Caco-2 (cell line): ENCODE measurements at regions not wholly inside any gene's neighbourhood (a gene's known extent, or its start where the extent isn't known, plus 50 kb on each side); places are given as distances from the start of the nearest gene placed in this dataset.

Experiments
- BruUV-seq: library from RNA; stranded (reverse); fragments of 400-500 nt; replicated peaks from 2 replicates; lab custom pipeline; 2021; lab: Mats Ljungman, UMichigan
- CTCF ChIA-PET: fragments of 300-600 bp; sonication (Branson Sonifier 250); formaldehyde crosslinking; loops from one replicate; lab custom pipeline; 2022; ENCODE audit warnings: antibody characterized with exemption; lab: Charles Lee
- POLR2A ChIA-PET: fragments of 300-600 bp; sonication (Branson Sonifier 250); formaldehyde crosslinking; loops from one replicate; lab custom pipeline; 2022; ENCODE audit warnings: antibody characterized with exemption; lab: Charles Lee
- DNase-seq, 2 experiments: peaks; one replicate each; pipeline versions ENCODE4 v3.0.0 to v3.0.0-alpha.2; 2020 to 2022
- H3K27me3 ChIP-seq: replicated peaks from 2 replicates; pipeline ENCODE4 v1.6.0; 2011; ENCODE audit warnings: low read length; ENCODE audit not compliant: control insufficient read depth, insufficient read depth
- H3K36me3 ChIP-seq: 2 replicates; pipeline ENCODE4 v1.5.1; 2011; ENCODE audit warnings: low read length; ENCODE audit not compliant: control insufficient read depth, insufficient read depth
- H3K4me1 ChIP-seq: fragments of 250-450 bp; sonication (Bioruptor Pico); 2 replicates; pipeline ENCODE4 v1.5.1; 2020; ENCODE audit warnings: mild to moderate bottlenecking
- H3K4me3 ChIP-seq: 2 replicates; pipeline ENCODE4 v1.5.1; 2011; ENCODE audit warnings: low read depth, mild to moderate bottlenecking, control low read depth, low read length
- H3K9me3 ChIP-seq: fragments of 250-450 bp; sonication (Bioruptor Pico); 2 replicates; pipeline ENCODE4 v1.5.1; 2020; ENCODE audit warnings: mild to moderate bottlenecking, moderate library complexity
- H3K27ac Mint-ChIP-seq: one replicate; pipeline ENCODE4 v1.8.0; 2022; ENCODE audit warnings: mixed read lengths; ENCODE audit not compliant: unreplicated experiment
- H3K27me3 Mint-ChIP-seq: one replicate; pipeline ENCODE4 v1.8.0; 2022; ENCODE audit warnings: mixed read lengths; ENCODE audit not compliant: insufficient read depth, unreplicated experiment
- H3K36me3 Mint-ChIP-seq: one replicate; pipeline ENCODE4 v1.8.0; 2022; ENCODE audit warnings: mild to moderate bottlenecking, mixed read lengths; ENCODE audit not compliant: insufficient read depth, unreplicated experiment
- H3K4me1 Mint-ChIP-seq: one replicate; pipeline ENCODE4 v1.8.0; 2022; ENCODE audit warnings: low read depth, mixed read lengths; ENCODE audit not compliant: unreplicated experiment
- H3K4me3 Mint-ChIP-seq: one replicate; pipeline ENCODE4 v1.8.0; 2022; ENCODE audit warnings: mild to moderate bottlenecking, moderate library complexity, mixed read lengths; ENCODE audit not compliant: unreplicated experiment
- H3K9me3 Mint-ChIP-seq: one replicate; pipeline ENCODE4 v1.8.0; 2022; ENCODE audit warnings: mixed read lengths; ENCODE audit not compliant: unreplicated experiment
- intact Hi-C: fragments of 100-400 bp; cut with micrococcal nuclease; formaldehyde crosslinking; loops from one replicate; pipeline ENCODE4 v1.10.0; 2022; ENCODE audit not compliant: unreplicated experiment
- TF ChIP-seq, protein P1 (sequence below), 2 experiments: fragments of 200-600 bp in 1 of 2; IDR thresholded peaks; 1 replicate in 1 of 2; 2 replicates in 1 of 2; pipeline versions ENCODE4 v1.5.1 to v1.8.0; 2011 to 2022; ENCODE audit warnings: antibody characterized with exemption in 1 of 2, control low read depth in 1 of 2, inconsistent platforms in 1 of 2, low read depth in 1 of 2, low read length in 1 of 2, mild to moderate bottlenecking in 1 of 2, moderate library complexity in 1 of 2; ENCODE audit not compliant: insufficient read depth in 1 of 2, severe bottlenecking in 1 of 2, unreplicated experiment in 1 of 2

DNA sequence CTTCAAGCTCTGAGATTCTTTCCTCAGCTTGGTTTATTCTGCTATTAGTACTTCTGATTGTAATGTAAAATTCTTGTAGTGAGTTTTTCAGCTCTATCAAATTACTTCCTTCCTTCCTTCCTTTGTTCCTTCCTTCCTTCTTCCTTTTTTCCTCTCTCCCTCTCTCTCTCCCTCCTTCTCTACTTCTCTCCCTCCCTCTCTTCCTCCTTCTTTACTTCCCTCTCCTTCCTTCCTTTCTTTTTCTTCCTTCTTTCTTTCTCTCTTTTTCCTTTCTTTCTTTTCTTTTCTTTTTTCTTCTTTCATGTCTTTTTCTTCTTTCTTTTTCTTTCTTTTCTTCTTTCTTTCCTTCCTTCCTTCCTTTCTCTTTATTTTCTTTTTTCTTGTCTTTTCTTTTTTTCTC is 565.2 kb upstream of the STXBP6 start:
- H3K27me3 ChIP-seq = no peaks in the 10 kb centered on the region
- no peaks in the 10 kb centered on the region for H3K4me1 Mint-ChIP-seq
- CTCF ChIA-PET = no interaction called here
- H3K36me3 Mint-ChIP-seq = no peaks in the 10 kb centered on the region
- H3K9me3 Mint-ChIP-seq = peaks cover 29% of the 10 kb centered on the region
- H3K27me3 Mint-ChIP-seq = no peaks in the 10 kb centered on the region
- TF ChIP-seq, protein P1, sequence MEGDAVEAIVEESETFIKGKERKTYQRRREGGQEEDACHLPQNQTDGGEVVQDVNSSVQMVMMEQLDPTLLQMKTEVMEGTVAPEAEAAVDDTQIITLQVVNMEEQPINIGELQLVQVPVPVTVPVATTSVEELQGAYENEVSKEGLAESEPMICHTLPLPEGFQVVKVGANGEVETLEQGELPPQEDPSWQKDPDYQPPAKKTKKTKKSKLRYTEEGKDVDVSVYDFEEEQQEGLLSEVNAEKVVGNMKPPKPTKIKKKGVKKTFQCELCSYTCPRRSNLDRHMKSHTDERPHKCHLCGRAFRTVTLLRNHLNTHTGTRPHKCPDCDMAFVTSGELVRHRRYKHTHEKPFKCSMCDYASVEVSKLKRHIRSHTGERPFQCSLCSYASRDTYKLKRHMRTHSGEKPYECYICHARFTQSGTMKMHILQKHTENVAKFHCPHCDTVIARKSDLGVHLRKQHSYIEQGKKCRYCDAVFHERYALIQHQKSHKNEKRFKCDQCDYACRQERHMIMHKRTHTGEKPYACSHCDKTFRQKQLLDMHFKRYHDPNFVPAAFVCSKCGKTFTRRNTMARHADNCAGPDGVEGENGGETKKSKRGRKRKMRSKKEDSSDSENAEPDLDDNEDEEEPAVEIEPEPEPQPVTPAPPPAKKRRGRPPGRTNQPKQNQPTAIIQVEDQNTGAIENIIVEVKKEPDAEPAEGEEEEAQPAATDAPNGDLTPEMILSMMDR (IDR thresholded peaks at IDR 0.05; ENCODE audit: insufficient read depth in 1 of 2, low read depth in 1 of 2, low read length in 1 of 2, severe bottlenecking in 1 of 2, unreplicated experiment in 1 of 2) = no peak
- H3K4me3 Mint-ChIP-seq = no peak overlapping the region
- intact Hi-C loops = no loop called here
- no peaks in the 10 kb centered on the region for H3K36me3 ChIP-seq
- H3K4me1 ChIP-seq = no peaks in the 10 kb centered on the region
- no peak overlapping the region for H3K4me3 ChIP-seq
- no peak overlapping the region for H3K27ac Mint-ChIP-seq
- POLR2A ChIA-PET = no interaction called here
- H3K9me3 ChIP-seq = no peaks in the 10 kb centered on the region
- no TSS peak for BruUV-seq
- DNase-seq = no peak

DNA sequence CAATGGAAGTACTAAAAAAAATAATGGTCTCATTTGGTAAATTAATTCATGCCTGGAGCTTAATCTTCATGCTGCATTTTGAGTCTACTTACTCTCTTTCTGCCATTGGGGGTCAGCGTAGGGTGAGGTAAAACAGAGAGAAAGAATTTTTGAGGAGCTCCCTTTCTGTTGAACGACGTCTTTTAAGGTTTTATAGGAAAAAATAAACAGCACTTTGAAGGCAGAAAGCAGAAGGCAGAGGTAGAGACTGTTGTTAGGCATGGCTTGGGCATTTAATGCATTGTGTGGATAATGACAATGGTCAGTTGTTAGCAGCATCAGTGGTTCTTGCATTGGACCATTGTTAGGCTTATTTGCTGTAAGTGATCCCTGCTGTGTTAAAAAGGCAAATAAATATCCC is 557.2 kb upstream of the STXBP6 start:
- CTCF ChIA-PET = no interaction called here
- H3K9me3 ChIP-seq = no peaks in the 10 kb centered on the region
- no TSS peak for BruUV-seq

DNA sequence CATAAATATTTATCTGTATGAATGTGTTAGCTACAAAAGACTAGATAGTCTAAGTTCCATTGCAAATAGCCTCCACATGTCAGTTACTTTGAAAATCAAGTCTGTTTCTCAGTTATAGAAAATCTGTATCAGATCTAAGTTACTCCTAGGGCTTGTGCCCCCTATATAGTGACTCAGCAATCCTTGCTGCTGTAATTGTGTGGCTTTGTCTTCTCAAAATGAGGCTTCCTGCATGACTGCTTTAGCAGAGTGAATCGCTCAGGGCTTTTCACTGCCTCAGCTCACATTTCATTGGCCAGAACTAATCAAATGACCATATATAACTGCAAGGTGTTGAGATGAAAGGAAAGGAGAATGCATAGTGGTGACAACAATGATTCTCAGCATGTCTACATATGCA is 552.2 kb upstream of the STXBP6 start:
- H3K4me1 Mint-ChIP-seq = no peaks in the 10 kb centered on the region
- POLR2A ChIA-PET = no interaction called here

More for the DNA sequence above, 557.2 kb upstream of the STXBP6 start:
- Mint-ChIP-seq H3K4me3 (no peak overlapping the region), H3K9me3 (peaks cover 15% of the 10 kb centered on the region), H3K36me3 (no peaks in the 10 kb centered on the region), H3K27ac (no peak overlapping the region), H3K27me3 (peaks cover 5% of the 10 kb centered on the region), H3K4me1 (no peaks in the 10 kb centered on the region)
- TF ChIP-seq, protein P1 (IDR thresholded peaks at IDR 0.05; ENCODE audit: insufficient read depth in 1 of 2, low read depth in 1 of 2, low read length in 1 of 2, severe bottlenecking in 1 of 2, unreplicated experiment in 1 of 2) = no peak
- DNase-seq = no peak
- no peak overlapping the region for H3K4me3 ChIP-seq
- H3K36me3 ChIP-seq = no peaks in the 10 kb centered on the region
- no peaks in the 10 kb centered on the region for H3K27me3 ChIP-seq
- no peaks in the 10 kb centered on the region for H3K4me1 ChIP-seq
- intact Hi-C loops = no loop called here
- POLR2A ChIA-PET = no interaction called here

More for the DNA sequence above, 552.2 kb upstream of the STXBP6 start:
- Mint-ChIP-seq H3K36me3 (no peaks in the 10 kb centered on the region), H3K27me3 (no peaks in the 10 kb centered on the region), H3K27ac (no peak overlapping the region), H3K9me3 (peaks cover 51% of the 10 kb centered on the region), H3K4me3 (no peak overlapping the region)
- H3K36me3 ChIP-seq = no peaks in the 10 kb centered on the region
- BruUV-seq = no TSS peak
- intact Hi-C loops = no loop called here
- no peaks in the 10 kb centered on the region for H3K27me3 ChIP-seq
- TF ChIP-seq, protein P1 (IDR thresholded peaks at IDR 0.05; ENCODE audit: insufficient read depth in 1 of 2, low read depth in 1 of 2, low read length in 1 of 2, severe bottlenecking in 1 of 2, unreplicated experiment in 1 of 2) = no peak
- no peak for DNase-seq
- H3K9me3 ChIP-seq = peaks cover 9% of the 10 kb centered on the region; the same call in 1 of the 2 replicates
- CTCF ChIA-PET = no interaction called here
- no peak overlapping the region for H3K4me3 ChIP-seq
- H3K4me1 ChIP-seq = no peaks in the 10 kb centered on the region
